NCI-H2081 (cell line): ENCODE measurements at regions not wholly inside any gene's neighbourhood (a gene's known extent, or its start where the extent isn't known, plus 50 kb on each side); places are given as distances from the start of the nearest gene placed in this dataset.
"Not testable (repeated sequence)": the region's sequence is repeated elsewhere in the genome, so short reads cannot be mapped to it uniquely, and the experiment has no call there.

Source experiments
- DNase-seq, 2 experiments: peaks; one replicate each; lab custom pipeline; 2025; lab: John Stamatoyannopoulos, UW

GRCh38 chr2:125630377-125630776, 1025.6 kb upstream of the GYPC start:
- DNase-seq: no peak

- DNase-seq: no peak
Measured at GRCh38 chr2:125634662-125635061, 1021.3 kb upstream of the GYPC start.

- DNase-seq: no peak
Measured at GRCh38 chr2:125638345-125638744, 1017.6 kb upstream of the GYPC start.

- DNase-seq: no peak
Measured at GRCh38 chr2:125642032-125642431, 1013.9 kb upstream of the GYPC start.

- no peak for DNase-seq
Measured at GRCh38 chr2:125643128-125643527, 1012.8 kb upstream of the GYPC start.

GRCh38 chr2:125643585-125643984, 1012.4 kb upstream of the GYPC start:
- no peak for DNase-seq

GRCh38 chr2:125644257-125644656, 1011.7 kb upstream of the GYPC start:
- DNase-seq: no peak

GRCh38 chr2:125652280-125652679, 1003.7 kb upstream of the GYPC start:
- DNase-seq: no peak

GRCh38 chr2:125654226-125654625, 1001.7 kb upstream of the GYPC start:
- no peak for DNase-seq

GRCh38 chr2:125656190-125656589, 999.8 kb upstream of the GYPC start:
- no peak for DNase-seq

- DNase-seq: no peak
Measured at GRCh38 chr2:125658583-125658982, 997.4 kb upstream of the GYPC start.

GRCh38 chr2:125660369-125660768, 995.6 kb upstream of the GYPC start:
- not testable (repeated sequence) for DNase-seq

GRCh38 chr2:125667630-125668029, 988.3 kb upstream of the GYPC start:
- no peak for DNase-seq

- DNase-seq: no peak
Measured at GRCh38 chr2:125679903-125680302, 976.1 kb upstream of the GYPC start.

- DNase-seq: no peak
Measured at GRCh38 chr2:125680809-125681208, 975.1 kb upstream of the GYPC start.

- DNase-seq: no peak
Measured at GRCh38 chr2:125681576-125681975, 974.4 kb upstream of the GYPC start.

GRCh38 chr2:125681976-125682805, 973.8 kb upstream of the GYPC start:
- DNase-seq: no peak

GRCh38 chr2:125684256-125684655, 971.7 kb upstream of the GYPC start:
- no peak for DNase-seq

GRCh38 chr2:125684932-125685331, 971.0 kb upstream of the GYPC start:
- DNase-seq: no peak

GRCh38 chr2:125696560-125696959, 959.4 kb upstream of the GYPC start:
- peak; percentile 34 to 79 for DNase-seq

GRCh38 chr2:125698280-125698679, 957.7 kb upstream of the GYPC start:
- no peak for DNase-seq

- DNase-seq: no peak
Measured at GRCh38 chr2:125701070-125701469, 954.9 kb upstream of the GYPC start.

GRCh38 chr2:125707611-125708010, 948.3 kb upstream of the GYPC start:
- no peak for DNase-seq

- no peak for DNase-seq
Measured at GRCh38 chr2:125710561-125710960, 945.4 kb upstream of the GYPC start.
